NK-92 treated with Interleukin-12 subunit alpha and Interleukin-12 subunit beta, amount 100 ng/mL, for 24 hours (cell line): ENCODE measurements at regions not wholly inside any gene's neighbourhood (a gene's known extent, or its start where the extent isn't known, plus 50 kb on each side); places are given as distances from the start of the nearest gene placed in this dataset.

Experiments
- DNase-seq: peaks from one replicate; lab custom pipeline; 2025; lab: John Stamatoyannopoulos, UW

DNA sequence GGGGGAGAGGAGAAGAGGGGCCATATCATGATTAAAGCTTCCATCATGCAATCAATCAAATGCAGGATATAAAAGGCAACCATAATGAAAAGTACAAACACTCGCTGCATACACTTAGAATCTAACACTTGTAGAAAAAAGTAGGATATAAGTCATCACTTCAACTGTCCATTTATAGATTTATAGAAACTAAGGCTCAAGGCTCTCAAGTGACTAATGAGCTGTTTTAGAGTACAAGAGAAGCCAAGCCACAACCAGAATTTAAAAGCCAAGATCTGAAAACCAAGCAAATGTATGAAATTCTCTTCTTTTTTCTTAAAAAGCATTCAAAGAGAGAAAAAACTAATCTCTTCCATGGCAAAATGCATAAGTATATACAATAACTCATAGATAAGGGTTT is 160.2 kb upstream of the BLID start:
- no peak for DNase-seq

DNA sequence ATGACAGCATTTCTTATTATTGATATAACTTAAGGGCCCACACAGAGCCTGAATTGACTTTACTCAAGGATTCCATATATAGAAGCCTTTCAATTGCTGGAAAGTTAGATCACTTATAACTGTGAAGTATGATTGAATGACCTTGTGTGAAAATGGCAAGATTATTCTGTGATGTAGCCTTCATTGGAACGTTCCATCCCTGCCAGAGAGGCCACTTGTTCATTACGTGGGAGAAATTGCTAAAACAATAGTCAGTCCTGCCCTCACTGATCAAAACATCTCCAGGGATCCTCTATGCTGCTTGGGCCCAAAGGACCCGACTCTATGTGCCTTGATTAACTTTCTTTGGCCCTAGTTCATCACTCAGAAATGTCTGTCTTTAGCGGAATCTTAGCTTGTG is 159.5 kb upstream of the BLID start:
- no peak for DNase-seq

DNA sequence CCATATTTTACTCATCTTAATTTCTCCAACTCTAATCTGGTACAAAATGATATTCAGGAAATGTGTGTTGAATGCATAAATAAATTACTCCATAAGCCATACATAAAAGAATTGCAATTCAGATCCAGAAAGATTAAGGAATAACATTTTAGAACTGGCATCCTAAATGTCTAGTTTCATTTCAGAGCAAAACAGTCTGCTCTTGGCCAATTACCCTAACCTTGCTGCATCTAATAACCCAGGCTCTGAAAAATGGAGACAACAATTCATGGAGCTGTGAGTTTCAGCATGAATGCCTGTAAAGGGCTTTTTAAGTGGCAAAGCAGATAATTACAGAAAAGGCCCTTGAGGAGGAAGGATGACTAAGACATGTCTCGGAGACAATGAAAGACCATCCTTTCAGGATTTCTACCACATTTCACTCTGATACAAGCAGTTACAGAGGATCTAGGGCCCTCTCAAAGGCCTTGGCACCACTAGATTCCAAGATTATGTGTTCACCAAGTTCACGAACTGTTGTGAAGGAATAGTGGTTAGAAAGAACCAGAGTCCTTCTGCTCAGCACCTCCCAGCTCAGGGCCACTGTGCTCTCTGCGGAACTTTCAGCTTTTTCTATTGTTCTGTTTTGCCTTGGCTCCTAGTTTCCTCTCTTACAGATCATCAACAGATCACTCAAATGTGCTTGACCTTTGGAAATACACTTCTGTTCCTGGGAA is 157.6 kb upstream of the BLID start:
- no peak for DNase-seq

DNA sequence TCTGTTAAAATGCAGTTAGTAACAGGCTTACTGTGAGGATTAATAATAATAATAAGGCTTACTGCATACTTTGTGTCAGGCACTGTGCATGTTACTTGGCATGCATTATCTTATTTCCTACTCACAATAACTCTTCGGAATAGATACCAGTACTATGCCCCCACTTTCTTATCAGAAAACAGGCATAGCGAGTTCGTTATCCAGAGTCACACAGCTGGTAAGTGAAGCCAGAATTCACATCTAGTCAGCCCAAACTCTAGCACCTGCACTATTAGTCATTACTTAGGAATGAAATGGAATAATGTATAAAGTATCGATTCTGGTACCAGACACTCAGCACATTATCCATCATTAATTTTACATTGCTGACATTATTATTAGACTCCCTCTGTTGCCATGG is 155.7 kb upstream of the BLID start:
- no peak for DNase-seq

DNA sequence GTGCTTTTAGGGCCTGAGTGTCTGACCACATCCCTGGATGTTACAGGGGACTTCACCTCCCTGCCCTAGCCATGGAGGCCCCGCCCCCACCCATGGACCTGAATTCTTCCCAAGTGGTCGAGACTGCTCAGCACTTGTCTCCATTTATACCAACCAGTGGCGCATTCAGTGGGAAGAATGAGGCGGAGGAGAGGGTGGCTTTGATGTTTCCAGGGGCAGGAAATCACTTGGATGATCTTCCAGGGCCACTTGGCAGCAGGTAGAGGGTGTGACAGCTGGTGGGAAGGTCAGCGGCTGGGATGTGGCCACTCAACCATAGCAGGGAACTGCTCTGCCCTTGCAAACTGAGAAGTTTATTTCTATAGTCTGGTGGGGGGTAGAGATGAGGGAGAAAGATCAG is 155.1 kb upstream of the BLID start:
- no peak for DNase-seq

DNA sequence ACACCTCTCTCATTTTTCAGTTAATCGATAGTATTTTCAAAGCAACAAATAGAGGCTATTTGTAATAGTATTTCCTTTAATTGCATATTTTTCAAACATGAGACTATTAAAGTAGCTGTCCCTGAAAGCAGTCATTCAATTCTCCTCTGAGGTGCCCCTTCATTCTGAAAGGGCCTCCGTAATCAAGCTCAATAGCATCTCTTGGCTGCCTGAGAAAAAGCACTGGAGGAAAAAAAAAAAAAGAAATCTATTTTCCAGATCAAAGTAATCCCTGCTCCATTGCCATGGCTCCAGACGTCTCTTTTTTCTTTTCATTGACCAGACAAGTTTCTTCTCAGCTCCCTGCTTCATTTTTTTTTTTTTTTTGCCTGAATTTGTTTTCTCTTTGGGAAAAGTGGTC is 154.5 kb upstream of the BLID start:
- no peak for DNase-seq

DNA sequence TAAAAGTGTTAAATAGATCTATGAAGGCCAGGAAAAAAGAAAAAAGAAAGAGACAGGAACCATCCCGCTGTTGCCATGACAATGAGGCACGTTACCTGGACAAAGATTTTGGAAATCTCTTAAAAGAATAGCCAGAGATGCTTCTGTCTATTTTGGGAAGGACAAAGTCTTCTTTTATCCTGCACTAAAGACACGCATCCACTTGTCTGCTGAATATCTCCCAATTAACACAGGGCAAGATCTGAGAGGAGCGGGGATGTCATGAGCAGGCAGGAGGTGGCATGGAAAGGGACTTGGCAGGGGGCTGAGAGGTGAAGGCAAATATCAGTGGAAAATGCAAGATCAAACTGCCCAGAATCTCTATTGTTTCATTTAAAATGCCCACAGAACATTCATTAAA is 153.8 kb upstream of the BLID start:
- DNase-seq, result no peak

DNA sequence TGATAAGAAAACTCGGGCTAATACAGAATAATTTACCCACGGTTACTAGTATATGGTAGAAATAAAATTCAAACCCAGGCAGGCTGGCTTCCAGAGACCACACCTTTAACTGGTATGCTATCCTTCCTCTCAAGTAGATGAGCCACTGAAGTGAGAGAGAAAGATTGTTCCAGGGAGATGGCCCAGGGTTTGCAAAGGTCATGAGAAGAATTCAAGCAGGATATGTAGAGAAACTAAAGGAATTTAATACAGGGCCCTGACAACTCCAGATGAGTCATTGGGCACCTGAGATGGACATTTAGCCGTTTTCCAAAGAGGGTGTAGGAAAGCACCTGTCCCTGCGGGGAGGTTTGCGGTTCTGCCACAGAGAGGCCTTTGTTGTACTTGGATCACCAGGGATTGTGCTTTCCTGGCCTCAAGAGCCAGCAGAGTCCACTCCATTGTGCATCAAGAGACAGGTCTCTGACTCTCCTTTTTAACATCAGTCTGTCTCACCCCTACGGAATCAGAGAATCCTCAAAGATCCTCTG is 152.7 kb upstream of the BLID start:
- no peak for DNase-seq

DNA sequence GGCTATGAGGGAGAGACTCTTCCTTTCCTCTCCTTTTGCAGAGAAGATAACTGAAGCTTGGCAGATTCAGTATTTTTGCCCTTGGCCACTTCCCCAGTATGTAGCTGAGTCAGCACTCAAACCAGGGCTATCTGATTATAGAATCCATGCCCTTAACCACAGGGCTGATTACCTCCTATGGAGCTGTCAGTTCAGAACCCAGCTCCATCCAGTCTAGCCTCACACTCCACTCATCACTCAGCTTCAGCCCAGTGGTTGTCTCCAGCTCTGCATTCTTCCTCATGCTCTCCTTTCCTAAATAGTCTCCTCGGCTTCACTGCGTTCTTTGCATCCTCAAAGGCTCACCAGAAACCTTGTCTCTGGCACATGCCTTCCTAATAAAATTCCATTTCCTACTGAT is 151.6 kb upstream of the BLID start:
- no peak for DNase-seq

DNA sequence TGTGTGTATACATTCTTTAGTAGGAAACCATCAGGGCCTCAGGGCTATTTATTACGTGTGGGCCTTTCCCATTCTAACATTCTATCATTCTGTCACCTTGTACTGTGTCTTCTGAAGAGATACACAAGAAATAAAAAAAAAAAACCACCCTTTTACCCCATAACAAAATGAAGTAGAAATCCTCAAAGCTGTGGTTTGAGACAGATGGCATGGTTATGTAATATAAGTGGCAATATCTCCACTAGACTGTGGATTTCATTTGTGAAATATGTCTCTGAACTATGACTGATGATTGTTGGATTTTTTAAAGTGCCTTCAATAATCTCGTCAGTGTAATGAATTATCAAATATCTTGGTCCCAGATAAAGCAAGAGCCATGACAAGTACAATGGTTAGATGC is 150.0 kb upstream of the BLID start:
- no peak for DNase-seq

DNA sequence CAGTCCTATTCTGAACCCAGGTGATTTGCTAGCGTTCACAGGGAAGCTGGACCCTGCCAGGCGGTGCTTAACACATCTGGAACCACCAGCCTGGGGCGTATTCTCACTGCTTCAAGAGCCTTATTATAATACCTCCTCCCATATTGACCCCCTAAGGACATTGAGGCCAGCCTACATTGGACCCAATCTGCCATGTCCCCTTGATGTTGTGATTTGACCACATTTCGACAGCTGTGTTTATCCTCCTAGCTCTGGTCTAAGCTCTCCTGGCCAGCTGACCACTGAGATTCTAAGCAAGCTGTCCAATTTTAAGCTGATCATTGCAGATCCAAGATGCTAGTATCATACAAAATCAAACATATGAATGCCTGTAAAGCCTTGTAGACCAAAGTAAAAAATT is 148.1 kb upstream of the BLID start:
- DNase-seq, result no peak

DNA sequence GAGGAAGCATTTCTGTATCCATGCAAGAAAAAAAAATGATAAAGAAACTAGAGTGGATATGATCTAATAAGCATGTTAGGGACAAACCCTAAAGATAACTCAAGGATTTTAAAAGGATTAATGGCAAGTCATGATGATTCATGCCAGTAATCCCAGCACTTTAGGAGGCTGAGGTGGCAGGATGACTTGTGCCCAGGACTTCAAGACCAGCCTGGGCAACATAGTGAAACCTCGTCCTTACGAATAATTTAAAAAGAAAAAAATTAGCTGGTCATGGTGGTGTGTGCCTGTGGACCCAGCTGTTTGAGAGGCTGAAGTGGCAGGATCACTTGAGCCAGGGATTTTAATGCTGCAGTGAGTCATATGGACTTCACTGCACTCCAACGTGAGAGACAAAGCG is 145.5 kb upstream of the BLID start:
- no peak for DNase-seq

DNA sequence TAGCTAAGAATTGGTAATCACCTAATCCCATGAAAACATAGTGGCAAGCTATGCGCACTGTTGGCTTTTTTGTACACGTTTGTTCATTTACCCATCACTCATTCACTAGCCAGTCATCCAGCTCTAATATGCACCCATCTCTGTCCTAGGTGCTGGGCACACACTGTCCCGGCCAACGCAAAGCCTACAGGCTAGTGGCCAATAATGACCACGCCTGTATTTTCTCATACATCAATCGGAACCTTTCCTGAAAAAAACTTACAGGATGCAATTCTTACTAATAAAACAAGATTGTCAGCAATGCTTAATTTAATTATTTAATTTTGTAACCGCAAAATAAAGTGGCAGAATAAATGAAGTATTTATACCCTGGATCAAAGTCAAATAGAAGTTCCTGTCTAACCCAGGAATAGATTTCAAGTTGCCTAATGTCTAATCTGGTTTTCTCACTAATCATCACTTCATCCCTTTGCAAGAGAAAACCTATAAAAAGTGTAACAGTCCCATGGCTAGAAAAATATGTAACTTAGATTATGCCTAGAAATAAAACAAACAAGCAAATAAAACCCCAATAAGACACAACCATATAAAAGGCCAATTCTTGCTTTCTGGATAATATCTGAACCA is 143.3 kb upstream of the BLID start:
- DNase-seq, result no peak

DNA sequence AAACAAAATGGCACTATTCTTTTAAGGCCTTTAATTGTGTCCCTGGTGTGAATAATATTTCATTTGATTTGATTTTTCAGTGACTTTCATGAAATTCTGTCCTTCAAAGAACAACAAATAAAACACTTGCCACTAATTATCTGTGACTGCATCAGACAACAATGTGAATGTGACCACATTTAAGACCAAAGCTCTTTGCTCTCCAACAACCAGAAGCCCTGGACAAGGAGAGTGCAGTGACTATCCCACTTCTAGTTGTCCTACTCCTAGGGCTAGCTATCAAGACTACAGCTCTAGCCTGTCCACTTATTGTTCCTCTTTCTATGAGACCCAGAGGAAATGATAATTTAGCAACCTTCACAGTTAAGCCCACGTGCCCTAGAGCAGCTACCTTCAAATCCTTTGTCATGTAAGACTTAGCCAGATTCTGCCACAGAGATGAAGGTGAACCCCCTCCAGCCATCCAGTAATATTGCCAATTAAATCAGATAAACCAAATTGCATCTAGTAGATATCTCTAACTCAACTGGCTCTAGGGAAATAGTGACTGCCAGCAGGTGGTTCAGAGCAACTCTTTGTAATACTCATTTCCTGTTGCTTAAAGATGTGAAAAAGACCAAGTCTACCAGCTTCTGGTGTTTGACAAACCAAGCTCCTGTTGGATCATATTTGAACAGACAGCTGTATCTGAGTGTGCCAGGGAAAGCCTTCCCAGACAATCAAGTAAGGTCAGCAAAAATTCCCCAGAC is 142.6 kb upstream of the BLID start:
- no peak for DNase-seq

DNA sequence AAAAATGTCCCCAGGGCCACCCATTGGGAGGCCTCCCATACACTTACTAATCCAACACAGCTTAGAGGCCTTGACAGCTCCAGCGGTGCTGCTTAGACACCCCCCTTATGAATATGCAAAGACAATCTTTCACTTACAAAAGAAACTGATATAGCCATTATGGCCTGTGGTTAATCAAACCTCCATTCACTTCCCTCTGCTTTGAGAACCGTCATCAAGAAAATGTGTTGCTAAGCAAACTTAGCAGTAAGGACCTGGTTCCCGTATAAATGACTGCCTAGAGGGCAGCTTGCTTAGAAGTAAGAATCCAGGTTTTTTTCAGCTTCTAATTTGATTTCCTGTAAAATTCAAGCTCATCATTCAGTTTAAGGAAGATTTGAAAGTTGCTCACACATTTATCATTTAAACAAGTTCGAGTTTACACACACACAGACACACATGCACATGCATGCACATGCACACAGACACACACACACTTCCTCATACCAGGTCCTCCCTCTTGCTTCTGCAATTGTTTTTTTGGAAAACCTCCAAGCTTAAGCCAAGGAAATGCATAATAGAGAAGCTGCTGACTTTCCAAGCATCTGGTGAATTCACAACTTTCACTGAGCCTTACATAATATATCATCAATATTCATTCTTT is 137.7 kb upstream of the BLID start:
- no peak for DNase-seq

DNA sequence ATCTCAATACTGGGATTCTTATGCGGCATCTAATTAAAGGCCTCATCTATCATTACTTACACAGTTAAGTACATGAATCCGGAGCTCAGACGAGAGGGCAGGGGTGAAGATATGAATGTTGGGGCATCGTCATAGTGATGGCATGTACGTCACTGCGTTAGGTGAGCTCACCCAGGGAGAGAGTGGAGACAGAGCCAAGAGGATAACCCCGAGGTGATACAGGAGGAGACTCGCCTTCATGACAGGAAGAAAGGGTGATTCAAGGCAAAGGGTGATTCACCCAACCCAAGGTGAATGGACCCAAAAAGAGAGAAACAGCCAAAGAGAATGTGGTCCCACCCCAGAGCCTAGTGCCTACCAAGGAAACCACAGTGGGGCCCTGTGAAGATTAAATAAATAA is 132.9 kb upstream of the BLID start:
- DNase-seq, result no peak

DNA sequence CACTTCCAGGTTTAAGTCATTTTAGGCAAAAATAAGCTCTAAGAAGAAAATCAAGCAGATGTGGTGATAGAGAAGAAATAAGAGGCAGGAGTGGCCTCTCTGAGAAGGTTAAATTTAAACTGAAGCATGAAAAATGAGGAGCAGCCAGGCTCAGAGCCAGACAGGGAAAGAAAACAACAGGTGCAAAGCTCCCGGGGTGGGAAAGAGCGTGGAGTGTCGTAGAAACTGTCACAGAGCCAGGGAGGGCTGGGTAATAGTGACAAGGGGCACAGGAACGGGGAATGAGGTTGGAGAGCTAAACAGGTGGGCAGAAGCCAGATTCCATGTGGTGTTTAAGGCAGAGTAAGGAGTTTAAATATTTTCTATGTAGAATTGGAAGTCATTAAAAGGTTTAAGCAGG is 132.1 kb upstream of the BLID start:
- no peak for DNase-seq

DNA sequence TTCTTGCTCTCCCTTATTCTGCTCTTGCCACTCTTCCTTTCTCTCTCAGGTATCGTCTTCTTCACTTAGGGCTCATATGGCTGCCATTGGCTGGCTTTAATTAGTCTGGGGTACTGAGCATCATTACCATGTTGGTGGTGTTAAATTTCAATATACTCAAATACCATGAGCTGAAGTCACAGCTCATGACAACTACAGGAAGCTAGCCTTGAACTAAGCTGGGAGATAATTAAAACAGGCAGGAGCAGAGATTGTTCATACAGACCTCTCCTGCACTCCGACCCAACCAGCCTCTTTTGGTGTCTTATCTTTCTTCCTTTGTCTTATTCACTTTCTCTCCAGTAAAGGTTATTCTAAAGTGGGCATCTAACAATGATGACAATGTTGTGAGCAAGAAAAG is 130.9 kb upstream of the BLID start:
- DNase-seq, result no peak

DNA sequence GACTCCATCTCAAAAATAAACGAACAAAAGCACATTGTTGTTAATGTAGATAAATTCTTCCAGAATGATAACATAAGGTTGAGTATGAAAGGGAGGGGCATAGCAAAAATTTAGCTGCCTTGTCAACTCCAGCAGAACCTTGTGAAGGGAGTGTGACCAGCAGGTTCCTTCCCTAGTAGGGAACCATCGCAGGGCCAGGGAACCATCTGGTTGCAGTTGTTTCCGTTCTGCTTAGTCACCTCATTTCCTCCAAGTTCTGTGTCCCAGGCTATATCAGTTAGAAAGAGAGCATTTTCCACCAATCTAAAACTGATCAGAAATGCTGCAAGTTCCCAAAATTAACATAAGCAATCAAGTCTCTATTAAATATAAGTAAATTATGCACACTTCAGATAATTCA is 126.7 kb upstream of the BLID start:
- no peak for DNase-seq

DNA sequence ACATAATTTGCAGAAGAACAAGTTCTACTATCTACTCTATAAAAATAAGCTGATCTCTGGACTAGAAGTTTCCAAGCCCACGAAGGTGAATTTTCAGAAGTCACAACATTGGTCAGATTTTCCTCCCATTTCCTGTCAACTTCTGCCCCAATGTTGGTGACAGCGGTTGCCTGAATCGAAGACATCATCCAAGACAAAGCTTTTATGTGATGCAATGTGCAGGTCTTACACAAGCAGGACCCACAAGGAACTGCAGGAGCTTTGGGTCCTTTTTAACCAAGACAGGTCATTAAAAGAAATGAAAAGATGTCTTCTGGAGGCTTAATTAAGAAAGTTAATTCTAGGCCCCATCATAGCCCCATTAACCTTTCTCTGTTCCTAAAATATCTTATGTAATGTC is 125.6 kb upstream of the BLID start:
- DNase-seq, result no peak

DNA sequence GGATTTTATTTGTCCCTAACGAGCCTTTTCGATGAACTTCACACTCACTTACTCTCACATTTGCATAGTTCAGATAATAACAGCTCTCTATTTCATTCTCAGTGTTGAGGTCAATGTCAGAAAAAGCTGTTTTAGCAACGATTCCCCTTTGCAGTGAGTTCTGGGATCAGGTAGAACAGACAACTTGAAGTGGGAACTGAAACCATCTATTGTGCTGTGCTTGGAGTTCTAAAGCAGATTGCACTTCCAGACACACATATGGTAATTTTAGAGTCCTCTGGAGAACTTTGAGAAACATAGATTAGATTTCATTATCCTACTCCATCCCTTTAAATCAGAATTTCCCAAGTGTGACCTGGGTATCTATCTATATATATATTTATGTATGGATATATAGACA is 124.6 kb upstream of the BLID start:
- DNase-seq, result no peak

DNA sequence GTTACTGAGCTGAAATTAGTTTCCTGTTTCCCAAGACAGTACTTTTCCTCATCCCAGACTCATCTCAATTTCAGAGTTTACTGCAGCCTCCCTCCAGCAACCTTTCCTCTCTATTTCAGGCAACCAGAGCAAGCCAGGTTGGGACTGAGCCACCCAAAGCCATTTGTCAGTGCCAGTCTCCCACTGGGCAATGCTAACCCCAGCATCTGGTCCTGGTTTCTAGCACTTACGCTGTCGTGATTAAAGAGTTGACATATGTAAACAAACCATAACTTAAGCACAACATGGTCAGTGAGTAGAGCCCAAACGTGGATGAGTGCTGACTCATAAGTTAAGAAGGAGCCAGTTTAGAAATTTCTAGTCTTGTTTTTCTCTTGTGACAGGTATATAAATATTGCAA is 119.6 kb upstream of the BLID start:
- no peak for DNase-seq

DNA sequence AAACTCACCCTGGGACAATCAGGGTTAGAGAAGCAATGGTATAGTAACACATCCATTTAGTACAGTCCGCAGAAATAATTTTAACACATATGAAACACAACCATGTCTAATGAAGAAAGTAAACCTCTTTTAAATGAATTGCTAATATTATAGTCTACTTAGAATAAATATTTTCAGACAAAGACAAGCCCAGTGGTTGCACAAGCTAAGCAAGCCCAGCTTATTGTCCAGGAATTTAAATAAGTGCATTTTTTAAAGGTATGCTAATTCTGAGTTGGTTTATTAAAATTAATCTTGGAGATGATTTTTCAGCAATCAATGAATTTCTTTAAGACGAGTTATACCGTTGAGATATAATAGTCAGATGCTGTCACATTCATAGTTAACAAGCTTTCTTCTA is 118.8 kb upstream of the BLID start:
- no peak for DNase-seq
